Osteoblast (primary cell): ENCODE measurements at regions not wholly inside any gene's neighbourhood (a gene's known extent, or its start where the extent isn't known, plus 50 kb on each side); places are given as distances from the start of the nearest gene placed in this dataset.
A peak's percentile ranks its signal among the peaks of the same experiment; 100 is the strongest.

Experiments used
- DNase-seq: peaks from one replicate; pipeline ENCODE4 v3.0.0; 2011; ENCODE audit warnings: low spot score, mixed read lengths; ENCODE audit not compliant: insufficient read length; ENCODE audit errors: missing footprints
- H2AFZ ChIP-seq: 2 replicates; pipeline ENCODE4 v1.6.0; 2011; ENCODE audit warnings: mild to moderate bottlenecking, low read length
- H3K27ac ChIP-seq: 2 replicates; pipeline ENCODE4 v1.5.1; 2011; ENCODE audit warnings: mild to moderate bottlenecking, low read depth, low read length, moderate library complexity
- H3K27me3 ChIP-seq: 2 replicates; pipeline ENCODE4 v1.6.0; 2012; ENCODE audit warnings: mild to moderate bottlenecking, control low read depth, inconsistent platforms, low read length, moderate library complexity; ENCODE audit not compliant: insufficient read depth
- H3K36me3 ChIP-seq: 2 replicates; pipeline ENCODE4 v1.5.1; 2011; ENCODE audit warnings: mild to moderate bottlenecking, low read length, control low read depth, moderate library complexity; ENCODE audit not compliant: insufficient read depth
- H3K4me1 ChIP-seq: 2 replicates; pipeline ENCODE4 v1.5.1; 2011; ENCODE audit warnings: mild to moderate bottlenecking, low read length, control low read depth, moderate library complexity; ENCODE audit not compliant: insufficient read depth
- H3K4me2 ChIP-seq: 2 replicates; pipeline ENCODE4 v1.6.0; 2011; ENCODE audit warnings: mild to moderate bottlenecking, low read length; ENCODE audit not compliant: insufficient read depth
- H3K4me3 ChIP-seq: fragments of 200-600 bp; sonication (generic); 3 replicates; pipeline ENCODE4 v1.5.1; 2012; ENCODE audit warnings: mild to moderate bottlenecking, low read length, inconsistent platforms; ENCODE audit not compliant: insufficient read depth
- H3K79me2 ChIP-seq: 2 replicates; pipeline ENCODE4 v1.6.0; 2012; ENCODE audit warnings: mild to moderate bottlenecking, low read length, control low read depth, inconsistent platforms; ENCODE audit not compliant: insufficient read depth
- H3K9me3 ChIP-seq: 2 replicates; pipeline ENCODE4 v1.5.1; 2011; ENCODE audit warnings: low read depth, low read length, control low read depth
- H4K20me1 ChIP-seq: 2 replicates; pipeline ENCODE4 v1.6.0; 2012; ENCODE audit warnings: mild to moderate bottlenecking, low read length, control low read depth; ENCODE audit not compliant: insufficient read depth
- TF ChIP-seq, protein P1 (sequence below): IDR thresholded peaks from 2 replicates; pipeline ENCODE4 v1.5.1; 2011; ENCODE audit warnings: mild to moderate bottlenecking, low read depth, low read length, moderate library complexity; ENCODE audit errors: extremely low read depth

DNA sequence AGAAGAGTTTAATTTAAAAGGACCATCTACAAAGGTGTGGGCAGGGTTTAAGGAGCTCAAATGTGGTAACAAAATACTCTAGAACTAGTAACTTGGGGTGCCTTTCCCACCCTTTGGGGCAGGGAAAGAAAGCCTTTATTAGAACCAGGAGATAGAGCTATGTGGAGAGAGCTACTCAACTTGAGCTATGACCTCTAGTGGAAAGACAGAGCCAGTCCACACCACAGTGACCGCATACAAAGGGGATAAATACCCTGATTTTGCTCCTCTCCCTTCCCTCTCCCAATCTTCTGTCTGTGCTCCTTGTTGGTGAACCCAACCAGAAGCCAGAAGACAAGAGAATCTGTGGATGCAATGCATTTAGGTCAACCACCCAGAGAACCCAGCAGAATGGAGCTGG is 54.4 kb upstream of the JAK1 start:
- Histone ChIP-seq H3K27me3 (no peaks in the 10 kb centered on the region), H3K79me2 (no peaks in the 10 kb centered on the region), H3K9me3 (no peaks in the 10 kb centered on the region), H3K4me3 (no peak overlapping the region), H3K4me1 (no peaks in the 10 kb centered on the region), H4K20me1 (no peaks in the 10 kb centered on the region), H3K36me3 (no peaks in the 10 kb centered on the region), H3K27ac (no peak overlapping the region), H3K4me2 (no peak overlapping the region), H2AFZ (no peak overlapping the region)
- TF ChIP-seq, protein P1, sequence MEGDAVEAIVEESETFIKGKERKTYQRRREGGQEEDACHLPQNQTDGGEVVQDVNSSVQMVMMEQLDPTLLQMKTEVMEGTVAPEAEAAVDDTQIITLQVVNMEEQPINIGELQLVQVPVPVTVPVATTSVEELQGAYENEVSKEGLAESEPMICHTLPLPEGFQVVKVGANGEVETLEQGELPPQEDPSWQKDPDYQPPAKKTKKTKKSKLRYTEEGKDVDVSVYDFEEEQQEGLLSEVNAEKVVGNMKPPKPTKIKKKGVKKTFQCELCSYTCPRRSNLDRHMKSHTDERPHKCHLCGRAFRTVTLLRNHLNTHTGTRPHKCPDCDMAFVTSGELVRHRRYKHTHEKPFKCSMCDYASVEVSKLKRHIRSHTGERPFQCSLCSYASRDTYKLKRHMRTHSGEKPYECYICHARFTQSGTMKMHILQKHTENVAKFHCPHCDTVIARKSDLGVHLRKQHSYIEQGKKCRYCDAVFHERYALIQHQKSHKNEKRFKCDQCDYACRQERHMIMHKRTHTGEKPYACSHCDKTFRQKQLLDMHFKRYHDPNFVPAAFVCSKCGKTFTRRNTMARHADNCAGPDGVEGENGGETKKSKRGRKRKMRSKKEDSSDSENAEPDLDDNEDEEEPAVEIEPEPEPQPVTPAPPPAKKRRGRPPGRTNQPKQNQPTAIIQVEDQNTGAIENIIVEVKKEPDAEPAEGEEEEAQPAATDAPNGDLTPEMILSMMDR = peak; percentile 50
- DNase-seq = peak; percentile 57

DNA sequence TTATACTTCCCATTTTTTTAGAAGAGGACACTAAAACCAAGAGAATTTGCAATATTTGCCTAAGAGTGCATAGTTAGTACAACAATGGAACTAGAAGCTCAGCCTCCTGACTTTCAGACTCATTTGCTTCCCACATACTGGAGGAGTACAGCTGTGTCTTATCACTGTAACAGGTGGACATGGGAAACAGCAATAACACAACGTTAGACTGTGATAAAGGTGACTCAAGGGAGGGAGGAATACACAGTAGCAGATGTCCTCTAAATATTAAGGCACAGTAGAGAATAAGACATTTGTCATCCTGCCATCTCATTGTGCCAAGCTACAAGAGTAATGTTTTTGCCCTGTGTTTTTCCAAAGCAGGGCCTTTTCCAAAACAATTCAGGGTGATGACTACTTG is 55.4 kb upstream of the JAK1 start:
- no peak for DNase-seq

DNA sequence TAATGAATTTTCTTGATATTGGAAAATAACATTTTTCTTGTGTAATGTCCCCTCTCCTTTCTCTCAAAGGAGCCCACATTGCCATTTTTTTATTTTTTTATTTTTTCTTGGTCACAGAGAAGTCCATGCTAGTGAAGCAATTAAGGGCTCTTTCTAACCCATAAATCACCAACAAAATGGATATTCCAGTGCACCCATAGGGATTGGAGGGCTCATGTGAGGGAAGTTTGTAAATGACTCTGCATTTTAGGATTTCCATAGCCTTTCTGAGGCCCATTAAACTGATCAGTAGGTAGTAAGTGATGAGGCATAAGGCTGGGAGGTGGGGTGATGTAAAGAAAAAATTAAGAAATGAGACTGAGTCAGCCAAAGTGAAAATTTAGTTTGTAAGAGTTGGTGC is 55.9 kb upstream of the JAK1 start:
- no peak overlapping the region for H2AFZ ChIP-seq
- no peak overlapping the region for H3K4me3 ChIP-seq
- H4K20me1 ChIP-seq = no peaks in the 10 kb centered on the region
- no peak overlapping the region for H3K27ac ChIP-seq
- TF ChIP-seq, protein P1 = no peak
- H3K4me1 ChIP-seq = peaks cover 4% of the 10 kb centered on the region
- no peaks in the 10 kb centered on the region for H3K79me2 ChIP-seq
- H3K4me2 ChIP-seq = no peak overlapping the region
- H3K36me3 ChIP-seq = no peaks in the 10 kb centered on the region
- no peaks in the 10 kb centered on the region for H3K27me3 ChIP-seq
- no peaks in the 10 kb centered on the region for H3K9me3 ChIP-seq
- DNase-seq = no peak

More for the DNA sequence above, 55.4 kb upstream of the JAK1 start:
- Histone ChIP-seq H3K36me3 (no peaks in the 10 kb centered on the region), H3K27ac (no peak overlapping the region), H3K27me3 (no peaks in the 10 kb centered on the region), H3K4me2 (no peak overlapping the region), H3K9me3 (no peaks in the 10 kb centered on the region), H4K20me1 (no peaks in the 10 kb centered on the region), H2AFZ (no peak overlapping the region), H3K4me1 (peaks cover 4% of the 10 kb centered on the region), H3K4me3 (no peak overlapping the region), H3K79me2 (no peaks in the 10 kb centered on the region)
- TF ChIP-seq, protein P1 = no peak

DNA sequence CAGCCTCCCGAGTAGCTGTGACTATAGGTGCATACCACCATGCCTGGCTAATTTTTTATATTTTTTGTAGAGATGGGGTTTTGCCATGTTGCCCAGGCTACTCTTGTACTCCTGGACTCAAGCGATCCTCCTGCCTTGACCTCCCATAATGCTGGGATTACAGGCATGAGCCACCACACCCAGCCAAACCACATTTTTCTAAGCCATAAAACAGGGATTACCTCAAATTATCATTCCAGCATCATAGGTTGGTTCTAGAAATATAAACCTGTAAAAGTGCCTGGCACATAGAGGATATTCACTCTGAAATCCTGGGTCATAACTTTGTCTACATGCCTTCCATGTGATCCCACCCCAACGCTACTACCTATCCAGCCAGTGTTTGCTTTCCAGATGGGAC is 59.4 kb upstream of the JAK1 start:
- Histone ChIP-seq H4K20me1 (no peaks in the 10 kb centered on the region), H3K9me3 (no peaks in the 10 kb centered on the region), H3K36me3 (no peaks in the 10 kb centered on the region), H3K4me1 (peaks cover 9% of the 10 kb centered on the region), H3K4me2 (no peak overlapping the region), H3K27ac (no peak overlapping the region), H2AFZ (no peak overlapping the region), H3K27me3 (no peaks in the 10 kb centered on the region), H3K4me3 (no peak overlapping the region), H3K79me2 (no peaks in the 10 kb centered on the region)
- TF ChIP-seq, protein P1 = no peak
- no peak for DNase-seq
